Activated CD4-positive, alpha-beta T cell treated with anti-CD3 and anti-CD28 coated beads, Interleukin-2, Interleukin-4, amounts not matched to agents 100 ng/mL and 50 ng/mL, durations not matched to agents 16 hours and 8 hours (primary cell): ENCODE measurements at regions not wholly inside any gene's neighbourhood (a gene's known extent, or its start where the extent isn't known, plus 50 kb on each side); places are given as distances from the start of the nearest gene placed in this dataset.
"Not testable (repeated sequence)": the region's sequence is repeated elsewhere in the genome, so short reads cannot be mapped to it uniquely, and the experiment has no call there.

ENCODE experiments used
- DNase-seq: peaks from one replicate; pipeline ENCODE4 v3.0.0-alpha.2; 2020; ENCODE audit warnings: low spot score

DNA sequence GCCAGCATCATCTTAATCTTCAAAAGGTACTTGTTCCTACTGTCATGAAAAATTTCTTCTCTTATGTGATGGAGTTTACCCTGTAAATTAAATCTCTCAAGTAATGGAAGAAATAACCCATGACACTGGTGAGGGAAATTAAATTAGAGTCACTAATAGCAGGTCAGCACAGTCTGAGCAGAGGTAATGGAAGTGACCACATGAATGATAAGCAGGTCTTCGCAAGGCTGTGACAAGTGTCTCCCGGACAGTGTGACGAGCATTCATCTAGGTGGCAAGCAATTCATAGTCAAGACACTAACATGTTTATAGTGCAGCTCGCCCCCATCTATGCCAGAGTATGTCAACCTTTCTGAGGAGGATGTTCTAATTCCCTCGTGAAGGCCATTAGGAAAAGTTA lies 249.2 kb downstream of the FRK start:
- DNase-seq = no peak

DNA sequence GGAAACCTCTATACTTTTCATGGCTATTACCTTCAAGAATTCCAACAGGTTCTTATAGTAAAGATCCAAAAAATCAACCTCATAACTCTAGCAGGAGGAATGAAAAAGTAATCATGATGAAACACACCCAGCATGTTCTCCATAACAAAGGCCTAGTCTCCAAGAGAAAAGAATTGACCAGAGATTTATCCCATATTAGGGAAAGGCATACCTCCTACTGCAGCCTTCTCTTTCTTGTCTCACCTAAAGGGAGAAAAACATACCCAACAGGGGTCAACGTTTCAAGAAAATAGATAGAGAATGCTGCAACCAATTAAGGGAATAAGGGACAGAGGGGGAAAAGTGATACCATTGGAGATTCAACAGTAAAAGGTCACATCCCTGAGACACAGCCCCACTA lies 262.5 kb downstream of the FRK start:
- DNase-seq = no peak

DNA sequence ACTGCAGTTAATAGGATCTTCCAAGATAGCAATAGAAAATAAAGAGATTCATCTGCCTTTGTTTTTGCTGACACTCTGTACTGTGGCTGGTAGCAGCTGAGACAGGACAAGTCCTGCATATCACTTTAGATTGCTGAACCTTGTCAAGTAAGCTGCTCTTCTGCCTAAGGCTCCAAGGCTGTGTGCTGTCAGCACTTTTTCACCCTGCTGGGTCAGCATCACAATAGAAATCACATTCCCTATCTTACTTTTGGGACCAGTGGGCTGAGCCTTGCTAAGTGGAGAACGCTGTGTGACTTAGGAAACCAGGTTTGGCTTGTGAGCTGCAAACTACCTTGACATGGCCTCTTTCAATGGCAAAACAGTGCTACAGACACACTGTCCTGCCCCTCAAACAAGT lies 263.9 kb downstream of the FRK start:
- no peak for DNase-seq

DNA sequence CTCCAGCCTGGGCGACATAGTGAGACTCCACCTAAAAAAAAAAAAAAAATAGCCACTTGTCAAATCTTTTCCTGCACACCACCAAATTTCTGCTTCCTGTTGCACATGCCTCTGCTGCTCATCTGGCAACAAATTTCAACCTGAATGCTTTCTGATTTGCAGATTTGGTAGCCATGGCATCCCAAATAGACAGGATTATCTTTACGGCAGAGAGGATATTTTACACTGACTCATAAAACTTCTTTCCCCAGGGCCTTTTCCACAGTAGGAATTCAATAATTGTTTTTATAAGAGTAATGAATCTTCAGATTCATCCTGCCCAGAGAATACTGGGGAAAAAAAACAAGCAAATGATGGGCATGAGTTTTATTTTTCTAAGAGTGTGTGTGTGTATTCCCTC lies 264.6 kb downstream of the FRK start:
- DNase-seq = no peak

DNA sequence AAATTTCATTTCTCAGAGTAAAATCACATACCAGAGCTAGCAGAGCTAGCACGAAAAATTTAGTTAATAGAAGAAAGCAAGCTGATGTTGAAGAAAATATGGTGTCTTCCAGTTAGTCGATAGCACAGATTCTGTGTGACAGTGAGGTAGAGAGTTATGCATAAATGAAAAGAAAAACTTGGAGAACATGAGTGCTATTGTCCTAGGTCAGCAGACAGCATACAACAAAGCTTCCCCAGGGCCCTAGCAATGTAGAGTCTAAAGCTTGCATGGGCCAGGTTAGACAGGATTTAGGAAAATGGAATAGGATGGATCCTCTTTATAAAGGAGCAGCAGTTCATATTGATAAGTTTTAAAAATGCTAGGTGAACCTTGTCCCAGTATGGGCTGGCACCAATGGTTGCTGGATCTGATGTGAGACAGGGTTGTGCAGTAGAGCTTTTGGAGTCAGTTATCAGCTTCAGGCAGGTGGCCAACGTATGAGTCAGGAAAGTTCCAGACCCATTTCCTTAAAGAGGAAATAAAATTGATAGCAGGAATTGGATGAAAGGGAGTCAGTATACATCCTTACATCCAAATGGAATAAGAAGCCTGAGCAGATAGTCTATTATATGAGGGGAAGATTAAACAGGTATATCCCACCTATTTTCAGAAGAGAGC lies 277.2 kb downstream of the FRK start:
- no peak for DNase-seq

DNA sequence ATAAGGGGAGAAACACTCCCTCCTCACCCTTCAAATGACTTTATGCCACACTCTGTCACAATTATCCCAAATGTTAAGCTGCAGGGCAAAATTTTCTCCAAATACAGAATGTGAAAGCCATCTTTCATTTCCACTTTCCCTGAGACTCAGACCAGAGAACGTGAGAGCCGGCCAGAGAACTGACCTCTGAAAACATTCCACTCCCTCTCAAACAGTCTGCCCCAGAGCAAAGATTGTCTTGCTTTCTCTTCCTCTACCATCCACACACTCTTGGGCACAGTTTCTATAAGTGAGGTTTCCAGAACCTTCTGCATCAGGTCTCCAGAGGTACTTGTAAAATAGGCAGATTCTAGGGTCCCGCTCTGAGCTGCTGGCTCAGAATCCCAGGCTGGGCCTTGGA lies 278.1 kb downstream of the FRK start:
- no peak for DNase-seq

DNA sequence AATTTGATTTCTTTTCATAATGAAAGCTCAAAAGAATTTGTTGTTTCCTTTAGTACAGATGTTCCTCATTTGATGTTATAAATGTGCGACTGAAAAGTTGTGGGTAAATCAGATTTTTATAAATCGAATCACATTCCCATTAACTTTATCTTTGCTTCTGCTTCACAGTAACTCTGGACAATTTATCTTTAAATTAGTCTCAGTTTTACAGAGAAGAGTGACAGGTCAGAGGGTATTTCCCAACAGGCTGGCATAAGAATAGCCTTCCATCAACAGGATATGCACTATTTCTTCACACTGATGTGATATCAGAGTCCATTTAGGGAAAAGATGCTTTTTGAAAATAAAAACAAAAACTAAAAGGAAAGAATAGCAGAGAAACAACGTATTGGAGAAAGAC lies 286.9 kb downstream of the FRK start:
- no peak for DNase-seq

DNA sequence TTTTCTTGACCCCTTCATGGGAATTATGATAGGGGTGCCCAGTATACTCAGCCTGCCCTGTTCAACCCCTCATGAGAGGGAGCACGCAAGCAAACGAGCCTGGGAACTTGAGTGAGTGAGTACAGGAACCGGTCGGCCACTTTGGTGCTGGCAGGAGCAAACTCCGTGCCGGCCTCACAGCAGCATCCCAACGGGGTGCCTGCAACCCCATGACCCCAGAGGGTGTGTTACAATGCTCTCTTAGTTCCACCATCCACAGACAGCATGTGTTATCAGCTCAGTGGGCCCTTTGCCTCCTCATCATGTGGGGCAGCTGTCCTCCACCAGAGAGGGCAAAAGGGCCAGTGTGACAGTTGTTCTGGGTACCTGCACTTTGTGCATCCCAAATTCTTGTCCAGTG lies 289.8 kb downstream of the FRK start:
- no peak for DNase-seq

DNA sequence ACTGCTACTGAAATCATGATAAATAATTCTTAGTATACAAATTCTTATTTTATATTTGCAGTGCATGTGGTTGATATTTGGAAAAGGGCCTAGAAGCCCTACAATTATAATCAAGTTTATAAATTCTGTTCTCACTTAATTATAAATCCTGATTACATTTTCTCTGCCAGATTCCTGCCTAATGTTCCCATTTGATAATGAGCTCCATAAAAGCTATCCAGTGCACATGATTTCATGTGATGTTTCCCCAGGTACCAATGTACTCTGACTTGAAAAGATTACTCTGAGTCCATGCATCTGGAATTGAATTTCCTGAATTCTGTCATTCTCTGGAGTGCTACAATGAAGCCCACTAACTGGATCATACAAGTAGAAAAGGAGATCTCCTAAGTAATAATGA lies 292.2 kb downstream of the FRK start:
- no peak for DNase-seq

DNA sequence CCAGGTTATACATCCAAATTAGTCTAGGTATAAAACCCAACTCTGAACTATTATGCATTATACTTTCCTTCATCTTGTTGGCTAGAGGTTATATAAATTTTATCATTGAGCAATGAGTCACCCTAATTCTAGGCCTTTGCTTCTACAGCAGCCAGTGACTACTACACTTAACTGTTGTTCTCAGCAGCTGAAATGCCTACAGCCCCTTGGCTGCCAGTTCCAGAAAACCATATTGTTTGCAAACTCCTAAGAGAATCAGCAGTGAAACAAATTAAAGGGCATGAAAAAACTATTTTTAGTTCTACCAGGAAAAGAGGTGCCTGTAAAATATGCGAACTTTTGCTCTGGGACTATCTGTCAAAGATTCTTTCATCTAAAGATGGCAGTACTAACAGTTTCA lies 292.8 kb downstream of the FRK start:
- DNase-seq = no peak

DNA sequence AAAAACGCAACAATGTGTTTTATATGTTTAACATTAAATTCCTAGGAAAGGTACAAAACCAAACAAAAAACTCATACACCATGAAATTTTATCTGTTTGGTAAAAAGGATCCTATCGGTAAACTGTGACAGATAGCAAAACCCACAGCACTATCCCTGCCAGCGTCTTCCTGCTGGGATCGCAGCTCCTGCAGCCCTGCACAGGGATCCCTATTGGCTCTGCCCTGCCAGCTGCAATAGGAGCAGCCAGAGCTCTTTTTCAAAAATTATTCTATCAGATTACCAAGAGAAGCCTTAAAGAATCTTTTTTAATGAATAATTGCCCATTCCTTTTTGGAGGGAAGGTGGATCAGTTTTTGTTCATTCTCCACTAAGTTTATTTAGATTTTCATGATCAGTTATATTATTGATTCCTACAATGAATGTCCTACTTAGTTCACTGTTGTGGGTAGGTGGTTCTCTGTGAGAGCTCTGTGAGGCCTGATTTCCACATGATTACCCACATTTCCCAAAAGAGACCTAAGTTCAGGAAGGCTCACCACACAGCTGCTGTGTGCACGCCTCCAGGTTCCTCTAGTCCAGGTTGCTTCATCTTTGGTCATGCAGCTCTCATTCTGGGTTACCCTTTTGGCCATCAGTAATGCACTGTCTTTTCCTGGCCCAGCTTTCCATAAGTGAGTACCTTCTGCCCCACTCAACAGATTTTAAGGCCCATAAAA lies 293.8 kb downstream of the FRK start:
- DNase-seq = no peak

DNA sequence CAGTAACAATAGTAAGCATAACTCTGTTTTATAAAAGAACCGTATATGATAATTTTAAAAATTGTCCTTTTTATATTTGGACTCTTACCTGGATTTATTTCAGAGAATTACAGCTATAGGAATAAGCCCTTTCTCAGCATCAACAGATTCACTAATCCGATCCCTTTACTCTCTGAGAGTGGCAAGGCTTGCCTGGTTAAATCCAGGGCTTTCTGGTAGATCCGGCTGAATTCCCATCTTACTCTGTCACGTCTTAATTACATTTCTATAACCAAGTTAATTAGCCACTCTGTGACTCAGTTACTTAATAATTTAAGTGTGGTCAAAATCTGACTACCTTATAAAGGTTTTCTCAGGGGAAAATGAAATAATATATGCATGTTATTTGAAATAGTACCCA lies 294.7 kb downstream of the FRK start:
- no peak for DNase-seq

DNA sequence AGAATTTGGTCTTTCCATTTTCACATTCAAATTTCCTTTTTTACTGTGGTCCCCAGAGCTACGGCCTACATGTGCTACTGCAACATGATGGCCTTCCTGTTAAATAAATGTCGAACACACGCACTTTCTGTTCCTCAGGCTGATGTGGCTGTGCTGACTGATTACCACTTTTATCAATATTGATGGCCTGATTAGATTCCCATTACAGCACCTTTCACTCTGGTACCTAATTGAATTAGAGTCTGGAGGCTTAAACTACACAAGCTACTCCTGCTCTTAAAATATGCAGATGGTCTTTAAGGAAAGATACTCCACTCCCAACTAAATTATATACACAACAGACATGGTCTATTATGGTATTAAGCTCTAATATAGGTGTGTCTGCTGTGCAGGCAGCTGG lies 301.6 kb downstream of the FRK start:
- no peak for DNase-seq

DNA sequence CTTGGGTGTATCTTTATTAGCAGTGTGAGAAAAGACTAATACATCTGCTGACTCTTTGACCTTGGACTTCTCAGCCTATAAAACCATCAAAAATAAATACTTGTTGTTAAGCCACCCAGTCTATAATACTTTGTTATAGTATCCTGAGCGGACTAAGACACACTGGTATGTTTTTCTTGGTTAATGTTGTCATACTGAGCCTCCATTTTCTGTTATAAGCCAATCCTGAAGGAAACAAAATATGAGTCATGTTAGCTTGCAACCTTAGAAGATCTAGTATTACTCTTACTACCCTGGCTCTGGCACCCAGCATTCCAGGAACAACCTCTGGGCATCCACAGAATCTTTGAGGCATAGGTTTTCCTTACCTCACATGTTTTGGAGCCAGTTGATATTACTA lies 307.2 kb downstream of the FRK start:
- no peak for DNase-seq

DNA sequence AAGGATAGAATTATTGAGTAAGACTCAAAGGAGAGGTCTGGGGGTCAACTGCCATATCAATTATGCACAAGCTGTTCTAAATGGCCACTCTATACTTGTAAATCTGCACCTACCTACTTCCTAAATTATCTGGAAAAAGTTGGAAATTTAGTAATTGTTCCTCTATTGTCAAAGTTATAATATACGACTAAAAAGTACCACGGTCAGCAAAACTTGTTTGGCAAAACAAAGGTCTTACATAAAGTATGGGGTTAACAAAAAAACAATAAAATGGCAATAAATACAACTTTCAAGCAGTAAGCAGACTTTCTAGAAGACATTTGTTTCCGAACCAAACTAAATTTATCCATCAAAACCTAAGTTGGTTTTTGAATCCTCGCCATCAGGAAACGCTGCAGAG lies 309.7 kb downstream of the FRK start:
- no peak for DNase-seq

DNA sequence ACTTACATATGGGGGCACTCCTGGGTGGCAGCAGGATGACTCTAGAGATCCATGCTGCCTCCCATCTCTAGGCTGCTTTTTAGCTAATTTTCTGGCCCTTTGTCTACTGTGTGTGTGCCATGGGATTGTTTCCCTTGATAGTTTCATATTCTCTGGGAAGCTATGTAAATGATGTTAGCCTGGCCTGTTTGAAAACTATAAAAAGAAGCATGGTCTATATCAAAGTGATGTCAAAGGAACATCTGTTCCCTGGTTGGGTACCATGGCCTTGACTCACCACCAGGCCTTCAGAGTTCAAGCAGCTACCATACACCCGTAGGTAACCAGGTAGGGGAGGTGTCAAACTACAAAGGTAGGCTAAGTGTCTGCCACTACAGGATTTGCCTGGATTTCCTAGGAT lies 310.4 kb downstream of the FRK start:
- no peak for DNase-seq

DNA sequence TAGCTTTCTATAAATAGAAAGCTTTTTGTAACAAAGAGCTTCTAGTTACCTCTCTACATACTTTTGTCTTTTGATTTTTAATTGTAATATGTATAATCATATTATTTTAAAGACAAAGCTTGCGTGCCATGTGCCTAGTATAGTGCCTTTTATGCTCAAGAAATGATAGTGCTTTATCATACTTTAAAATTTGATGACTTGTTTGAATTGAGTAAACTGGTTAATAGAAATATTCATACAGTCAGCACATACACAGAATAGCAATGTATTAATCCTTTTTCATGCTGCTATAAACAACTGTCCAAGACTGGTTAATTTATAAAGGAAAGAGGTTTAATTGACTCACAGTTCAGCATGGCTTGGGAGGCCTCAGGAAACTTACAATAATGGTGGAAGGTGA lies 313.0 kb downstream of the FRK start:
- no peak for DNase-seq

DNA sequence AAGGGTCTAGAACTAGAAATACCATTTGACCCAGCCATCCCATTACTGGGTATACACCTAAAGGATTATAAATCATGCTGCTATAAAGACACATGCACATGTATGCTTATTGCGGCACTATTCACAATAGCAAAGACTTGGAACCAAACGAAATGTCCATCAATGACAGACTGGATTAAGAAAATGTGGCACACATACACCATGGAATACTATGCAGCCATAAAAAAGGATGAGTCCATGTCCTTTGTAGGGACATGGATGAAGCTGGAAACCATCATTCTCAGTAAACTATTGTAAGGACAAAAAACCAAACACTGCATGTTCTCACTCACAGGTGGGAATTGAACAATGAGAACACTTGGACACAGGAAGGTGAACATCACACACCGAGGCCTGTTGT lies 314.1 kb downstream of the FRK start:
- DNase-seq = not testable (repeated sequence)

DNA sequence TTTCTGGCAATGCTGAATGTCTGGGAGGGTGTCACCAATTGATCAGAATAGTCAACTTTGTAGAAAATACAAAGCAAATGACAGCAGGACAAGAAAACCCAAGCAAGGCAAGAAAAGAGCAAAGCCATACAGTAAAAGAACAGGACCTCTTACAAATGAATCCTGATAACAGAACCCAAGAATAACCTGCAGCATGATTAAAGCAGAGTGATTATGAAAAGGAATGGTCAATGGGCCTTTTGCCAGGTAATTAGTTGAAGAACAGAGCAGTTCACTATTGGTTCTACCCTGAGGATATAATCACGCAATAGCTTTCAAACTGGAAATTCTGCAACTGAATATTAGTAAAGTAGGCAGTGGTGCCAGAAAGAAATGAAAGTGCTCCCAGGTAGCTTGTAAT lies 319.8 kb downstream of the FRK start:
- no peak for DNase-seq

DNA sequence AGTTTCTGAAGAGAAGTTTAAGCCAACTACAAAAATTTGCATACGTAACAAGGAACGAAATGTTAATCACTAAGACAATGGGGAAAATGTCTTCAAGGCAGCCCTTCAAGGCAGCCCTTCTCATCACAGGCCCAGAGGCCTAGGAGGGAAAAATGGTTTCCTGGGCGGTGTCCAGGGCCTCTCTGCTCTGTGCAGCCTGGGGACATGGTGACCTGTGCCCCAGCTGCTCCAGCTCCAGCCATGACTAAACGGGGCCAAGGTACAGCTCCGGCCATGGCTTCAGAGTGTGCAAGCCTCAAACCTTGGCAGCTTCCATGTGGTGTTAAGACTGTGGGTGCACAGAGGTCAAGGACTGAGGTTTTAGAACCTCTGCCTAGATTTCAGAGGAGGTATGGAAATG lies 325.1 kb downstream of the FRK start:
- DNase-seq = no peak

DNA sequence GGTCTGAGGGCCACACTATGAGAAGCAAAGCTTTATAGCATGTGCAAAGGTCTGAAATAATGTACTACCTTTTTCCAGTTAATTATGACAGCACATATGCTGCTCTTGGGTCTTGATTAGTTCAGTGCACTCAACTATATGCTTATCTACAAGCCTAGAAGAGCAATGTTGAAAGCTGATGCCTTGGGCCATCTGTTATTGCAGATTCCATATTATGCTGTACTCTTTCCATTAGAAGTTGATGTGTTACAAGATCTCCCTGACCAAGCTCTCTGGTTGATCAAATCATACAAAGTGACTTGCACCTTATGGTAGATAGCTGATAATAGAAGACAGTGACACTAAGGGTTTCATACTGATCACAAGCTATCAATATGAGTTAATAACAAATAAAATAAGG lies 327.3 kb downstream of the FRK start:
- DNase-seq = no peak

DNA sequence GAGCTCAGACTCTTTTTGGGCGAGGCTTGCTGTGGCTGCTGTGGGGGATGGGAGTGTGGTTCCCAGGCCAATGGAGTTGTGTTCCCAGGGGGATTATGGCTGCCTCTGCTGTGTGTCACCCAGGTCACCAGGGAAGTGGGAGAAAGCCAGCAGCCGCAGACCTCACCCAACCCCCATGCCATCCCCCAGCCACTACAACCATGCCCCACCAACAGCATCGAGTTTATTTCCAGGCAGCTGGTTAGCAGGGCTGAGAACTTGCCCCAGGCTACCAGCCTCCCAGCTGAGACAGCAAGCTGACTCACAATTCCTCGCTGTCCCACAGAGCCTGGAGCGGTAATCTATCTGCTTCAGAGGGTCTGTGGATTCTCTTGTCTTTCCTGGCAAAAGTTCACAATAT lies 331.7 kb downstream of the FRK start:
- no peak for DNase-seq

DNA sequence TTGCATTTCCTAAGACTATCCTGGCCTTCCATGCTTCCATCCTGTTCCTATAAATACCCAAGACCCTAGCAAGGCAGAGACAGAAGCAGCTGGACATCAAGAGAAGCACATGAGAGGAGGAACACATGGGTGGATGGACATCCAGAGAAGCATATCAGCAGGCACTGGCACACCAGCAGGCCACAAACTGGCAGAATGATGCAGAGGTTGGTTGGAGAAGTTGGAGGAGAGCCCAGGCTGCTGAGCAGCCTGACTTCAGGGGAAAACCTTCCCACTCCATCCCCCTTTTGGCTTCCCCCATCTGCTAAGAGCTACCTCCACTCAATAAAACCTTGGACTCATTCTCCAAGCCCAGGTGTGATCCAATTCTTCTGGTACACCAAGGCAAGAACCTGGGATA lies 332.5 kb downstream of the FRK start:
- no peak for DNase-seq

DNA sequence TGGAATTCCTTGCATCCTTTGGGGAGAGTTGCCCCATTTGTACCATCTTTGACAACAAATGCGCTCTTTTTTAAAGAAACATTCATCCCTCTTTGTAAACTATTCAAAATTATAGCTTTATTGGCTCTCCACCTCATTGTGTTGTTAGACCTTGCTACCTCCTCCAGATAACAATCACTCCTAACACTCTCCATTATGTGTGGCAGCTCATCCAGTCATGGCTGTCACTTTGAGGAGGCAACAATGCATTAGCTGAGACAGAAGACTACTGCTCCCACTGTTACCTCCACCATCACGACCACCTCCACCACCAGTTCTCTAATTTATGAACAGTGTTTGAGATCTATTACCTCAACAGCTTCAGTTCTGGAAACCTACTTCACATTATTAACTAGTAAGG lies 339.1 kb downstream of the FRK start:
- no peak for DNase-seq
